ENCODE measurements at regions not wholly inside any gene's neighbourhood (a gene's known extent, or its start where the extent isn't known, plus 50 kb on each side); places are given as distances from the start of the nearest gene placed in this dataset.

GRCh38 chr1:38139738-38140487, 93.3 kb upstream of the POU3F1 start (continued):
- no peak for TF ChIP-seq ZBTB33 (IDR thresholded peaks at IDR 0.05; ENCODE audit: extremely low read depth, insufficient replicate concordance, low read length)
- no peak for TF ChIP-seq JUND (IDR thresholded peaks at IDR 0.05)
- no peak for TF ChIP-seq TCF7L2 (IDR thresholded peaks at IDR 0.05; ENCODE audit: borderline replicate concordance, extremely low read depth, insufficient read depth, insufficient read length)
- TF ChIP-seq CTCF (IDR thresholded peaks at IDR 0.05 in 2 of 3, conservative IDR thresholded peaks at IDR 0.05 in 1 of 3; ENCODE audit: borderline replicate concordance in 1 of 3, insufficient read depth in 1 of 3, low read depth in 2 of 3, low read length in 2 of 3), result no peak
- TF ChIP-seq ATF3 (IDR thresholded peaks at IDR 0.05), result no peak
- TF ChIP-seq YY1 (IDR thresholded peaks at IDR 0.05; ENCODE audit: extremely low read depth, insufficient replicate concordance, low read depth, low read length), result no peak
- no peak for TF ChIP-seq SP1 (IDR thresholded peaks at IDR 0.05; ENCODE audit: low read depth)
